Neural cell (in vitro differentiated cells): ENCODE measurements at regions not wholly inside any gene's neighbourhood (a gene's known extent, or its start where the extent isn't known, plus 50 kb on each side); places are given as distances from the start of the nearest gene placed in this dataset.

Source experiments
- CTCF ChIP-seq: fragments of 450-650 bp; IDR thresholded peaks from 2 replicates; pipeline ENCODE4 v1.5.1; 2014; ENCODE audit warnings: antibody characterized with exemption, mild to moderate bottlenecking, moderate library complexity; ENCODE audit not compliant: poor library complexity, severe bottlenecking
- EP300 ChIP-seq: fragments of 450-650 bp; conservative IDR thresholded peaks from 2 replicates; pipeline ENCODE4 v1.6.1; 2014; ENCODE audit warnings: antibody characterized with exemption, mild to moderate bottlenecking, moderate library complexity; ENCODE audit not compliant: poor library complexity, severe bottlenecking
- EZH2 ChIP-seq: fragments of 200-600, 300-800 bp; shearing (Covaris generic), sonication (generic); IDR thresholded peaks from 2 replicates; pipeline ENCODE4 v1.6.1; 2014; ENCODE audit warnings: antibody characterized with exemption, low read length, borderline replicate concordance, mild to moderate bottlenecking; ENCODE audit not compliant: insufficient read depth, poor library complexity, severe bottlenecking
- MXI1 ChIP-seq: fragments of 450-650 bp; conservative IDR thresholded peaks from 2 replicates; pipeline ENCODE4 v1.6.1; 2014; ENCODE audit warnings: antibody characterized with exemption, mild to moderate bottlenecking; ENCODE audit not compliant: poor library complexity, severe bottlenecking
- POLR2AphosphoS5 ChIP-seq: IDR thresholded peaks from 2 replicates; pipeline ENCODE4 v1.6.1; 2012
- RAD21 ChIP-seq: fragments of 450-650 bp; conservative IDR thresholded peaks from 2 replicates; pipeline ENCODE4 v1.6.1; 2014; ENCODE audit warnings: antibody characterized with exemption, mild to moderate bottlenecking, moderate library complexity
- REST ChIP-seq: IDR thresholded peaks from 2 replicates; pipeline ENCODE4 v1.6.1; 2012; ENCODE audit warnings: borderline replicate concordance
- TAF1 ChIP-seq: IDR thresholded peaks from 2 replicates; pipeline ENCODE4 v1.6.1; 2012; ENCODE audit warnings: low read depth

GRCh38 chr1:34302798-34303197 lies 126.1 kb downstream of the C1orf94 start:
- no peak for TF ChIP-seq REST
- TF ChIP-seq CTCF, result no peak
- no peak for TF ChIP-seq POLR2AphosphoS5
- no peak for TF ChIP-seq TAF1
- TF ChIP-seq EZH2, result no peak
- TF ChIP-seq MXI1, result no peak
- no peak for TF ChIP-seq EP300
- TF ChIP-seq RAD21, result no peak
